ENCODE measurements at regions not wholly inside any gene's neighbourhood (a gene's known extent, or its start where the extent isn't known, plus 50 kb on each side); places are given as distances from the start of the nearest gene placed in this dataset.

DNA sequence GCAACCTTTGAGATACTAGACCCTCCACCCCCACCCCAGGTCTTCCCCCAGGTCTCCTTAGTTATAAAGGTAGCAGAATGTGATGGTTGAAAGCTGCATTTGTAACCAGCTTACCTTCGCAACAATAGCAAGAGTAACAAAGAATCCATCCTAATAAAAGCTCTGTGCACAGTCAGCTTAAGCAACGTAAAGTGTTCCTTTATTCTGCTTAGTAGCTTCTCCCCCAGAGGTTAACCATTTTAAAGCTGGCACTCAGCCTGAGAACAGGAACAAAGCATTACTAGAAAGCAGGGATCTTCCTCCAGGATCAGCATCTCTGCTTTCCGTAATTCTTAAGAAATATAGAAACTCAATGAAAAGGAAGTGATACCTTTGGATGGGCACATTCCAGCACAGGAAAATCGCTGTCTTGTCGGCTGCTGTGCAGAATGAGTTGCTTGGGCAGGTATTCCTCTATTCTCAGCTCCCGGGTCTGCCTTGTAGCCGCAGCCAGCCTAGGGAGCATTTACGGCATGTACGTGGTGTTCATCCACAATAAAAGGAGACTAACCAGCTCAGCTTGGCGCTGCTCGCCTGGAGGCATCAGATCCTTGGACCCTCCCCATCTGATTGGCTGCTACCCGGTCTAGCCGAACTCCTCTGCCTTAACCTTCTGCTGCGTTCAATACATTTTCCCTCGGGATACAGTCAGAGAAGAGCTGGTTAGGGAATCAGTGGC lies 113.0 kb upstream of the TLR3 start:
- no peak overlapping the region for H3K4me3 ChIP-seq
- H3K9me3 ChIP-seq: peaks cover 0 to 7% (median 0%) of the 10 kb centered on the region in 12 donors
- H3K27me3 ChIP-seq: no peaks in the 10 kb centered on the region
- TF ChIP-seq, protein P1, sequence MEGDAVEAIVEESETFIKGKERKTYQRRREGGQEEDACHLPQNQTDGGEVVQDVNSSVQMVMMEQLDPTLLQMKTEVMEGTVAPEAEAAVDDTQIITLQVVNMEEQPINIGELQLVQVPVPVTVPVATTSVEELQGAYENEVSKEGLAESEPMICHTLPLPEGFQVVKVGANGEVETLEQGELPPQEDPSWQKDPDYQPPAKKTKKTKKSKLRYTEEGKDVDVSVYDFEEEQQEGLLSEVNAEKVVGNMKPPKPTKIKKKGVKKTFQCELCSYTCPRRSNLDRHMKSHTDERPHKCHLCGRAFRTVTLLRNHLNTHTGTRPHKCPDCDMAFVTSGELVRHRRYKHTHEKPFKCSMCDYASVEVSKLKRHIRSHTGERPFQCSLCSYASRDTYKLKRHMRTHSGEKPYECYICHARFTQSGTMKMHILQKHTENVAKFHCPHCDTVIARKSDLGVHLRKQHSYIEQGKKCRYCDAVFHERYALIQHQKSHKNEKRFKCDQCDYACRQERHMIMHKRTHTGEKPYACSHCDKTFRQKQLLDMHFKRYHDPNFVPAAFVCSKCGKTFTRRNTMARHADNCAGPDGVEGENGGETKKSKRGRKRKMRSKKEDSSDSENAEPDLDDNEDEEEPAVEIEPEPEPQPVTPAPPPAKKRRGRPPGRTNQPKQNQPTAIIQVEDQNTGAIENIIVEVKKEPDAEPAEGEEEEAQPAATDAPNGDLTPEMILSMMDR (IDR thresholded peaks at IDR 0.05): no peak
- no peak for TF ChIP-seq POLR2A (IDR thresholded peaks at IDR 0.05)
- intact Hi-C loops (cut with DNase I): no loop called here
- peaks cover 0 to 1% (median 0%) of the 10 kb centered on the region in 12 donors for H3K4me1 ChIP-seq
- no peak overlapping the region for H3K27ac ChIP-seq
- 81 to 90% (median 87%) methylated on average over 15 of the region's 15 CpGs for WGBS, 4 donors
- H3K36me3 ChIP-seq: no peaks in the 10 kb centered on the region
- DNase-seq (no peak), ATAC-seq (no peak)

DNA sequence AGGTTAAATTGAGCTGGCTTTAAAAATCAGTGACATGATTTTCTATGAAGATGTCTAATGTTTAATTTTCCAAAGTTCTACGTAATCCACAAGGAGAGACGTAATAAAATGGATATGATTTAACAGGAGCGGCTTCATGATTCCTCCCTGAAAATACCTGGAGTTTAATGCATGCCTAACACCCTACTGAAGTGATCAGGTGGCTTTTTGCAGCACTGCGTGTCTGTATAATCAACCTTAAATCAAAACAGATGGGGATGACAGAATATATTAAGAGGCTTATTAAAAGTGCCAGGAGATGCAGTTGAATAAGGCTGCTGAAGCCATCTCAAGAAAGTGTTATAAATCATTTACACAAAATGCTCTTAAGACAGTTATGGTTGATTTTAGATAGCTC lies 112.4 kb upstream of the TLR3 start:
- Histone ChIP-seq H3K4me1 (peaks cover 0 to 6% (median 0%) of the 10 kb centered on the region in 12 donors), H3K4me3 (no peak overlapping the region), H3K27ac (no peak overlapping the region), H3K9me3 (peaks cover 0 to 7% (median 0%) of the 10 kb centered on the region in 12 donors), H3K27me3 (no peaks in the 10 kb centered on the region), H3K36me3 (no peaks in the 10 kb centered on the region)
- TF ChIP-seq, protein P1 (IDR thresholded peaks at IDR 0.05): no peak
- no peak for TF ChIP-seq POLR2A (IDR thresholded peaks at IDR 0.05)
- no peak for DNase-seq
- ATAC-seq: no peak
- intact Hi-C loops (cut with DNase I): no loop called here
- WGBS, 4 donors: 84 to 96% (median 95%) methylated on average over 4 of the region's 4 CpGs

DNA sequence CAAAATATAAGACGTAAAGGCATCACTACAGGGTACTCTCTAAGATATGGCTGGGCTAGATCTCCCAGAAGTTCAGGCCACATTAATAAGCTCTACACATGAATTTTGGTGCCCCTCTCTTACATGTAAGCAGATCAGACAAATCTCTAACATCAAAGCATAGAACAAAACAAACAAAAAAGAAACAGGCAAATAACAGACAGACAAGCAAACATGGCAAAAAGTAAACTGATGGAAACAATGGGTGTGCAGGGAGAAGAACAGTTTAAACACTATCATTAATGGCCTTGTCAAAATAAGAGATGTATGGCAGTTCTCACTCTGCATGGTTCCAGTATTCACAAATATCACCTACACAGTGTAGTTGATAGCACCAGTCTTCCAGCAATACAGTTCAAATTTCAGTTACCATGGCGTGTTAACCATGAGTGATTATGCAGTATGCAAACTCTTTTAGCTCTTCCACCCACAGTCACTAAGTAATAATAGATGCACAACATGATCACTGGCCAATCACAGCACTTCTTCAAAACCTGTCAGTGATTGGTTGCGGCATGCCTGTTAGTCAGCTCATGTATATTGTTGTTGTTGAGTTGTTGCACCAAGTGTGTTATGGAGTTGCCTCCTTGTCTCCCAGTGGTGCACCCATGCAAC lies 110.7 kb upstream of the TLR3 start:
- Histone ChIP-seq H3K27me3 (no peaks in the 10 kb centered on the region), H3K9me3 (peaks cover 0 to 7% (median 0%) of the 10 kb centered on the region in 12 donors), H3K36me3 (no peaks in the 10 kb centered on the region), H3K27ac (no peak overlapping the region), H3K4me1 (peaks cover 0 to 9% (median 0%) of the 10 kb centered on the region in 12 donors), H3K4me3 (no peak overlapping the region)
- ATAC-seq (no peak), DNase-seq (no peak)
- TF ChIP-seq POLR2A (IDR thresholded peaks at IDR 0.05): no peak
- TF ChIP-seq, protein P1 (IDR thresholded peaks at IDR 0.05): no peak
- intact Hi-C loops (cut with DNase I): no loop called here
- 97 to 100% (median 98%) methylated on average over 3 of the region's 3 CpGs for WGBS, 4 donors

All from heart left ventricle (tissue), 16 donors.